ENCODE measurements at regions not wholly inside any gene's neighbourhood (a gene's known extent, or its start where the extent isn't known, plus 50 kb on each side); places are given as distances from the start of the nearest gene placed in this dataset.

GRCh38 chr17:72373910-72374741 lies 253.3 kb downstream of the SOX9 start:
- ChIA-PET POLR2A (no interaction called here), CTCF (interaction anchor here (1.0 kb wide), 1 partner anchor 57 kb away, joined by 3 read pairs; no protein-coding TSS in a partner anchor)
- TF ChIP-seq IRF2 (CRISPR knock-in tag; IDR thresholded peaks at IDR 0.05; ENCODE audit: borderline replicate concordance, low read depth) = no peak
- no peak for TF ChIP-seq STAT6 (CRISPR knock-in tag; conservative IDR thresholded peaks at IDR 0.05; ENCODE audit: low read depth)
- no peak for TF ChIP-seq ZNF532 (CRISPR knock-in tag; IDR thresholded peaks at IDR 0.05; ENCODE audit: borderline replicate concordance)
- no peak for TF ChIP-seq RELA (CRISPR knock-in tag; IDR thresholded peaks at IDR 0.05; ENCODE audit: borderline replicate concordance)
- no peak for TF ChIP-seq ATF1 (CRISPR knock-in tag; IDR thresholded peaks at IDR 0.05)
- no peak for TF ChIP-seq ZNF121 (CRISPR knock-in tag; IDR thresholded peaks at IDR 0.05)
- no peak for TF ChIP-seq NFYB (CRISPR knock-in tag; conservative IDR thresholded peaks at IDR 0.05; ENCODE audit: low read depth)
- TF ChIP-seq ZNF396 (CRISPR knock-in tag; IDR thresholded peaks at IDR 0.05; ENCODE audit: borderline replicate concordance) = no peak
- no peak for TF ChIP-seq ARID4B (CRISPR knock-in tag; IDR thresholded peaks at IDR 0.05; ENCODE audit: borderline replicate concordance)
- TF ChIP-seq CBFB (CRISPR knock-in tag; IDR thresholded peaks at IDR 0.05; ENCODE audit: low read depth) = no peak
- TF ChIP-seq CTCF (IDR thresholded peaks at IDR 0.05) = no peak
- TF ChIP-seq TCF7 (CRISPR knock-in tag; IDR thresholded peaks at IDR 0.05; ENCODE audit: low read depth) = no peak
- no peak for TF ChIP-seq ERG (CRISPR knock-in tag; IDR thresholded peaks at IDR 0.05)
- no peak for TF ChIP-seq MYBL2 (CRISPR knock-in tag; IDR thresholded peaks at IDR 0.05)

More at GRCh38 chr17:72373910-72374741, 253.3 kb downstream of the SOX9 start:
- Mint-ChIP-seq H3K27ac (no peak overlapping the region), H3K36me3 (no peaks in the 10 kb centered on the region), H3K4me1 (peaks cover 18% of the 10 kb centered on the region), H3K9me3 (no peaks in the 10 kb centered on the region), H3K27me3 (ENCODE audit: low read depth) (no peaks in the 10 kb centered on the region; the same call in 1 of the 2 replicates), H3K4me3 (no peak overlapping the region)
- no peak for ATAC-seq
- DNase-seq (ENCODE audit: low spot score) = no peak

Data from WTC11 (cell line).